ENCODE measurements at regions not wholly inside any gene's neighbourhood (a gene's known extent, or its start where the extent isn't known, plus 50 kb on each side); places are given as distances from the start of the nearest gene placed in this dataset.

GRCh38 chr7:3109311-3109915, 65.7 kb upstream of the CARD11 start:
- H3K4me1 ChIP-seq (ENCODE audit: control insufficient read depth, insufficient read depth, low read depth, low read length), result no peaks in the 10 kb centered on the region
- 88% methylated on average over 8 of the region's 9 CpGs for WGBS
- H2BK12ac ChIP-seq (ENCODE audit: low read length in 2 of 2), result no peak overlapping the region
- DNase-seq, result no peak
- no peak overlapping the region for H3K14ac ChIP-seq (ENCODE audit: low read length in 2 of 2)
- no peak overlapping the region for H2BK15ac ChIP-seq (ENCODE audit: low read depth, poor library complexity, severe bottlenecking)
- no peak overlapping the region for H2BK120ac ChIP-seq (ENCODE audit: low read depth, low read length)
- H2BK5ac ChIP-seq (ENCODE audit: low read depth, low read length, poor library complexity, severe bottlenecking), result no peak overlapping the region
- no peak overlapping the region for H3K18ac ChIP-seq (ENCODE audit: low read depth in 1 of 2, low read length in 2 of 2)
- H4K8ac ChIP-seq (ENCODE audit: low read length), result no peak overlapping the region
- no peaks in the 10 kb centered on the region for H3K36me3 ChIP-seq (ENCODE audit: control insufficient read depth in 1 of 2, insufficient read depth in 2 of 2, low read depth in 1 of 2, low read length in 2 of 2)
- no peak overlapping the region for H3K4me3 ChIP-seq (ENCODE audit: insufficient read depth in 1 of 2, low read depth in 1 of 2, low read length in 2 of 2)
- H4K91ac ChIP-seq (ENCODE audit: low read length), result no peak overlapping the region
- H3K4ac ChIP-seq (ENCODE audit: low read depth in 1 of 2, low read length in 2 of 2), result no peak overlapping the region
- no peak overlapping the region for H2AK5ac ChIP-seq (ENCODE audit: low read length, severe bottlenecking)
- no peak overlapping the region for H3K27ac ChIP-seq (ENCODE audit: low read length, poor library complexity, severe bottlenecking)
- no peak overlapping the region for H3K4me2 ChIP-seq (ENCODE audit: low read length, poor library complexity, severe bottlenecking)
- no peaks in the 10 kb centered on the region for H3K79me1 ChIP-seq (replicated peaks; ENCODE audit: low read length, poor library complexity, severe bottlenecking)
- no peak overlapping the region for H3K23ac ChIP-seq (ENCODE audit: low read length in 2 of 2)
- H3K27me3 ChIP-seq (ENCODE audit: control insufficient read depth in 1 of 2, insufficient read depth in 1 of 2, low read length in 2 of 2), result peaks cover 4 to 18% of the 10 kb centered on the region in 2 experiments
- no peak overlapping the region for H3K9ac ChIP-seq (ENCODE audit: low read length)
- H2AFZ ChIP-seq (ENCODE audit: low read depth, low read length), result no peak overlapping the region
- peaks cover 14% of the 10 kb centered on the region for H3K9me3 ChIP-seq (ENCODE audit: control insufficient read depth, low read length)

- H3K4ac ChIP-seq (ENCODE audit: low read depth in 1 of 2, low read length in 2 of 2), result no peak overlapping the region
- H2BK120ac ChIP-seq (ENCODE audit: low read depth, low read length), result no peak overlapping the region
Measured at GRCh38 chr7:3112479-3113134, 68.9 kb upstream of the CARD11 start.

GRCh38 chr7:3114917-3115316, 71.2 kb upstream of the CARD11 start:
- H2AFZ ChIP-seq (ENCODE audit: low read depth, low read length), result no peak overlapping the region
- peaks cover 0 to 33% of the 10 kb centered on the region in 2 experiments for H3K27me3 ChIP-seq (ENCODE audit: control insufficient read depth in 1 of 2, insufficient read depth in 1 of 2, low read length in 2 of 2)
- no peak overlapping the region for H3K4ac ChIP-seq (ENCODE audit: low read depth in 1 of 2, low read length in 2 of 2)
- no peak for DNase-seq
- H3K4me3 ChIP-seq (ENCODE audit: insufficient read depth in 1 of 2, low read depth in 1 of 2, low read length in 2 of 2), result no peak overlapping the region
- H3K36me3 ChIP-seq (ENCODE audit: control insufficient read depth in 1 of 2, insufficient read depth in 2 of 2, low read depth in 1 of 2, low read length in 2 of 2), result no peaks in the 10 kb centered on the region
- no peak overlapping the region for H4K91ac ChIP-seq (ENCODE audit: low read length)
- no peak overlapping the region for H2BK12ac ChIP-seq (ENCODE audit: low read length in 2 of 2)
- H3K9ac ChIP-seq (ENCODE audit: low read length), result no peak overlapping the region
- no peak overlapping the region for H4K8ac ChIP-seq (ENCODE audit: low read length)
- 74% methylated on average over 5 of the region's 5 CpGs for WGBS
- no peak overlapping the region for H3K23ac ChIP-seq (ENCODE audit: low read length in 2 of 2)
- no peak overlapping the region for H3K14ac ChIP-seq (ENCODE audit: low read length in 2 of 2)
- no peaks in the 10 kb centered on the region for H3K4me1 ChIP-seq (ENCODE audit: control insufficient read depth, insufficient read depth, low read depth, low read length)
- H2BK15ac ChIP-seq (ENCODE audit: low read depth, poor library complexity, severe bottlenecking), result no peak overlapping the region
- H3K9me3 ChIP-seq (ENCODE audit: control insufficient read depth, low read length), result peaks cover 22% of the 10 kb centered on the region
- H3K18ac ChIP-seq (ENCODE audit: low read depth in 1 of 2, low read length in 2 of 2), result no peak overlapping the region
- H3K27ac ChIP-seq (ENCODE audit: low read length, poor library complexity, severe bottlenecking), result no peak overlapping the region
- no peak overlapping the region for H3K4me2 ChIP-seq (ENCODE audit: low read length, poor library complexity, severe bottlenecking)
- no peaks in the 10 kb centered on the region for H3K79me1 ChIP-seq (replicated peaks; ENCODE audit: low read length, poor library complexity, severe bottlenecking)
- H2BK120ac ChIP-seq (ENCODE audit: low read depth, low read length), result no peak overlapping the region
- H2AK5ac ChIP-seq (ENCODE audit: low read length, severe bottlenecking), result no peak overlapping the region
- no peak overlapping the region for H2BK5ac ChIP-seq (ENCODE audit: low read depth, low read length, poor library complexity, severe bottlenecking)

More at GRCh38 chr7:3112479-3113134, 68.9 kb upstream of the CARD11 start:
- no peak overlapping the region for H3K14ac ChIP-seq (ENCODE audit: low read length in 2 of 2)
- no peak overlapping the region for H4K8ac ChIP-seq (ENCODE audit: low read length)
- H4K91ac ChIP-seq (ENCODE audit: low read length), result no peak overlapping the region
- H3K36me3 ChIP-seq (ENCODE audit: control insufficient read depth in 1 of 2, insufficient read depth in 2 of 2, low read depth in 1 of 2, low read length in 2 of 2), result no peaks in the 10 kb centered on the region
- no peak overlapping the region for H3K9ac ChIP-seq (ENCODE audit: low read length)
- H3K4me2 ChIP-seq (ENCODE audit: low read length, poor library complexity, severe bottlenecking), result no peak overlapping the region
- H3K4me3 ChIP-seq (ENCODE audit: insufficient read depth in 1 of 2, low read depth in 1 of 2, low read length in 2 of 2), result no peak overlapping the region
- H3K18ac ChIP-seq (ENCODE audit: low read depth in 1 of 2, low read length in 2 of 2), result no peak overlapping the region
- no peak overlapping the region for H2AK5ac ChIP-seq (ENCODE audit: low read length, severe bottlenecking)
- no peaks in the 10 kb centered on the region for H3K79me1 ChIP-seq (replicated peaks; ENCODE audit: low read length, poor library complexity, severe bottlenecking)
- no peak overlapping the region for H2BK5ac ChIP-seq (ENCODE audit: low read depth, low read length, poor library complexity, severe bottlenecking)
- H2BK15ac ChIP-seq (ENCODE audit: low read depth, poor library complexity, severe bottlenecking), result no peak overlapping the region
- no peaks in the 10 kb centered on the region for H3K4me1 ChIP-seq (ENCODE audit: control insufficient read depth, insufficient read depth, low read depth, low read length)
- no peak overlapping the region for H3K27ac ChIP-seq (ENCODE audit: low read length, poor library complexity, severe bottlenecking)
- no peak overlapping the region for H2AFZ ChIP-seq (ENCODE audit: low read depth, low read length)
- H3K27me3 ChIP-seq (ENCODE audit: control insufficient read depth in 1 of 2, insufficient read depth in 1 of 2, low read length in 2 of 2), result peaks cover 0 to 21% of the 10 kb centered on the region in 2 experiments
- no peak for DNase-seq
- no peak overlapping the region for H3K23ac ChIP-seq (ENCODE audit: low read length in 2 of 2)
- no peak overlapping the region for H2BK12ac ChIP-seq (ENCODE audit: low read length in 2 of 2)
- H3K9me3 ChIP-seq (ENCODE audit: control insufficient read depth, low read length), result peaks cover 18% of the 10 kb centered on the region
- 45% methylated on average over 4 of the region's 5 CpGs for WGBS

- Histone ChIP-seq H3K36me3 (ENCODE audit: control insufficient read depth in 1 of 2, insufficient read depth in 2 of 2, low read depth in 1 of 2, low read length in 2 of 2) (no peaks in the 10 kb centered on the region), H3K27me3 (ENCODE audit: control insufficient read depth in 1 of 2, insufficient read depth in 1 of 2, low read length in 2 of 2) (peaks cover 0 to 33% of the 10 kb centered on the region in 2 experiments), H2BK15ac (ENCODE audit: low read depth, poor library complexity, severe bottlenecking) (no peak overlapping the region)
Measured at GRCh38 chr7:3117081-3117480, 73.4 kb upstream of the CARD11 start.

More at GRCh38 chr7:3117081-3117480, 73.4 kb upstream of the CARD11 start:
- H3K9ac ChIP-seq (ENCODE audit: low read length), result no peak overlapping the region
- H3K23ac ChIP-seq (ENCODE audit: low read length in 2 of 2), result no peak overlapping the region
- H2BK120ac ChIP-seq (ENCODE audit: low read depth, low read length), result no peak overlapping the region
- no peak overlapping the region for H3K4me3 ChIP-seq (ENCODE audit: insufficient read depth in 1 of 2, low read depth in 1 of 2, low read length in 2 of 2)
- no peak overlapping the region for H3K18ac ChIP-seq (ENCODE audit: low read depth in 1 of 2, low read length in 2 of 2)
- peaks cover 28% of the 10 kb centered on the region for H3K9me3 ChIP-seq (ENCODE audit: control insufficient read depth, low read length)
- H3K4me1 ChIP-seq (ENCODE audit: control insufficient read depth, insufficient read depth, low read depth, low read length), result no peaks in the 10 kb centered on the region
- no peak overlapping the region for H4K8ac ChIP-seq (ENCODE audit: low read length)
- no peak overlapping the region for H4K91ac ChIP-seq (ENCODE audit: low read length)
- no peak overlapping the region for H2BK12ac ChIP-seq (ENCODE audit: low read length in 2 of 2)
- no peak overlapping the region for H2AFZ ChIP-seq (ENCODE audit: low read depth, low read length)
- H3K14ac ChIP-seq (ENCODE audit: low read length in 2 of 2), result no peak overlapping the region
- no peaks in the 10 kb centered on the region for H3K79me1 ChIP-seq (replicated peaks; ENCODE audit: low read length, poor library complexity, severe bottlenecking)
- no peak overlapping the region for H3K27ac ChIP-seq (ENCODE audit: low read length, poor library complexity, severe bottlenecking)
- no peak overlapping the region for H3K4ac ChIP-seq (ENCODE audit: low read depth in 1 of 2, low read length in 2 of 2)
- no peak overlapping the region for H2BK5ac ChIP-seq (ENCODE audit: low read depth, low read length, poor library complexity, severe bottlenecking)
- no peak overlapping the region for H3K4me2 ChIP-seq (ENCODE audit: low read length, poor library complexity, severe bottlenecking)
- DNase-seq, result no peak
- no peak overlapping the region for H2AK5ac ChIP-seq (ENCODE audit: low read length, severe bottlenecking)
- 53% methylated on average over 2 of the region's 2 CpGs for WGBS
